ENCODE measurements at regions not wholly inside any gene's neighbourhood (a gene's known extent, or its start where the extent isn't known, plus 50 kb on each side); places are given as distances from the start of the nearest gene placed in this dataset.

DNA sequence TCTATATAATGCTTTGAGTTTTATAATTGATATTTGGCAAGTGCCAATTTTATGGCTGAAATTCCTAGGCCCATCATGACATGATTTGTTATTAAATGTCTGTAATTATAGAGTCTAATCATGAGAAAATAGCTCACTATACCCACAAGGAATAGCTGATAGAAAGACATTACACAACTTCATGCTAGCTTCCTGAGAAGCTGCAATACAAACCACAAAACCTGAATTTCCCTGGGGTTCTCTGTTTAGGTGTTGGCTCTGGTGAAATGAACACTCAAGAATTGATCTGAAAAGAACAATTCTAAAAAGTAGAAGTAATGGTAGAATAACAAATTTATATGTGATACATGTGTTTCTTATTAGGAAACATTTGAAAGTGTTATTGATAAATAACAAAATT, 169.6 kb downstream of the GASK1B start:
- H3K27ac ChIP-seq (ENCODE audit: low read depth, low read length) = no peak overlapping the region
- H4K20me1 ChIP-seq (ENCODE audit: control insufficient read depth, insufficient read depth, low read depth, low read length) = no peaks in the 10 kb centered on the region
- H3K4me1 ChIP-seq (ENCODE audit: control insufficient read depth, low read length) = no peaks in the 10 kb centered on the region
- no peak overlapping the region for H3K4me3 ChIP-seq (ENCODE audit: low read length)
- no peaks in the 10 kb centered on the region for H3K36me3 ChIP-seq (ENCODE audit: control insufficient read depth, low read length)
- H3K4me2 ChIP-seq (ENCODE audit: low read length) = no peak overlapping the region
- H3K9me3 ChIP-seq (ENCODE audit: control insufficient read depth, insufficient read depth, low read length) = no peaks in the 10 kb centered on the region
- no peaks in the 10 kb centered on the region for H3F3A ChIP-seq (ENCODE audit: control insufficient read depth, insufficient read depth)
- no peak for TF ChIP-seq EZH2phosphoT487 (IDR thresholded peaks at IDR 0.05; ENCODE audit: borderline replicate concordance, low read length)
- TF ChIP-seq, protein P1, sequence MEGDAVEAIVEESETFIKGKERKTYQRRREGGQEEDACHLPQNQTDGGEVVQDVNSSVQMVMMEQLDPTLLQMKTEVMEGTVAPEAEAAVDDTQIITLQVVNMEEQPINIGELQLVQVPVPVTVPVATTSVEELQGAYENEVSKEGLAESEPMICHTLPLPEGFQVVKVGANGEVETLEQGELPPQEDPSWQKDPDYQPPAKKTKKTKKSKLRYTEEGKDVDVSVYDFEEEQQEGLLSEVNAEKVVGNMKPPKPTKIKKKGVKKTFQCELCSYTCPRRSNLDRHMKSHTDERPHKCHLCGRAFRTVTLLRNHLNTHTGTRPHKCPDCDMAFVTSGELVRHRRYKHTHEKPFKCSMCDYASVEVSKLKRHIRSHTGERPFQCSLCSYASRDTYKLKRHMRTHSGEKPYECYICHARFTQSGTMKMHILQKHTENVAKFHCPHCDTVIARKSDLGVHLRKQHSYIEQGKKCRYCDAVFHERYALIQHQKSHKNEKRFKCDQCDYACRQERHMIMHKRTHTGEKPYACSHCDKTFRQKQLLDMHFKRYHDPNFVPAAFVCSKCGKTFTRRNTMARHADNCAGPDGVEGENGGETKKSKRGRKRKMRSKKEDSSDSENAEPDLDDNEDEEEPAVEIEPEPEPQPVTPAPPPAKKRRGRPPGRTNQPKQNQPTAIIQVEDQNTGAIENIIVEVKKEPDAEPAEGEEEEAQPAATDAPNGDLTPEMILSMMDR (IDR thresholded peaks at IDR 0.05; ENCODE audit: low read depth, low read length, poor library complexity, severe bottlenecking) = no peak
- no peaks in the 10 kb centered on the region for H3K9me2 ChIP-seq (replicated peaks; ENCODE audit: control insufficient read depth, low read length)
- H3K79me2 ChIP-seq (ENCODE audit: control insufficient read depth, low read length) = no peaks in the 10 kb centered on the region
- H3K27me3 ChIP-seq (ENCODE audit: control insufficient read depth, low read length) = no peaks in the 10 kb centered on the region

DNA sequence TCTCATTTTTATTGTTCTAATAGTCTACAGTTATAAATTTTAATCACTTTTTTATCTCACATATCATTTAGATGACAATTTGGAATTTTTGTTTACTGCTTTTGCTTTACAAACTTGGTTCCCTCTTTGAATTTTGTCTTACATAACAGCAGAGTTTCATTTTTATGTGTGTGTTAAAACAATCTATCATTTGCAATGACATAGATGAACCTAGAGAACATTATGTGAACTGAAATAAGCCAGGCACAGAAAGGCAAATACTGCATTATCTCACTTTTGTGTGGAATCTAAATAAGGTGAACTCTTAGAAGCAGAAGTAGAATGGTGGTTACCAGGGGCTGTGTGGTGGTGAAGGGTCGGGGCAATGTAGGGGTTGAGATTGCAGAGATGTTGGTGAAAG, 170.7 kb downstream of the GASK1B start:
- no peaks in the 10 kb centered on the region for H3K79me2 ChIP-seq (ENCODE audit: control insufficient read depth, low read length)
- no peak overlapping the region for H3K27ac ChIP-seq (ENCODE audit: low read depth, low read length)
- H3K27me3 ChIP-seq (ENCODE audit: control insufficient read depth, low read length) = no peaks in the 10 kb centered on the region
- no peaks in the 10 kb centered on the region for H3K36me3 ChIP-seq (ENCODE audit: control insufficient read depth, low read length)
- H3K4me2 ChIP-seq (ENCODE audit: low read length) = no peak overlapping the region
- no peaks in the 10 kb centered on the region for H3K9me3 ChIP-seq (ENCODE audit: control insufficient read depth, insufficient read depth, low read length)
- no peaks in the 10 kb centered on the region for H3F3A ChIP-seq (ENCODE audit: control insufficient read depth, insufficient read depth)
- no peaks in the 10 kb centered on the region for H3K9me2 ChIP-seq (replicated peaks; ENCODE audit: control insufficient read depth, low read length)
- H4K20me1 ChIP-seq (ENCODE audit: control insufficient read depth, insufficient read depth, low read depth, low read length) = no peaks in the 10 kb centered on the region
- no peak overlapping the region for H3K4me3 ChIP-seq (ENCODE audit: low read length)
- H3K4me1 ChIP-seq (ENCODE audit: control insufficient read depth, low read length) = no peaks in the 10 kb centered on the region
- TF ChIP-seq, protein P1 (IDR thresholded peaks at IDR 0.05; ENCODE audit: low read depth, low read length, poor library complexity, severe bottlenecking) = no peak
- TF ChIP-seq EZH2phosphoT487 (IDR thresholded peaks at IDR 0.05; ENCODE audit: borderline replicate concordance, low read length) = no peak

DNA sequence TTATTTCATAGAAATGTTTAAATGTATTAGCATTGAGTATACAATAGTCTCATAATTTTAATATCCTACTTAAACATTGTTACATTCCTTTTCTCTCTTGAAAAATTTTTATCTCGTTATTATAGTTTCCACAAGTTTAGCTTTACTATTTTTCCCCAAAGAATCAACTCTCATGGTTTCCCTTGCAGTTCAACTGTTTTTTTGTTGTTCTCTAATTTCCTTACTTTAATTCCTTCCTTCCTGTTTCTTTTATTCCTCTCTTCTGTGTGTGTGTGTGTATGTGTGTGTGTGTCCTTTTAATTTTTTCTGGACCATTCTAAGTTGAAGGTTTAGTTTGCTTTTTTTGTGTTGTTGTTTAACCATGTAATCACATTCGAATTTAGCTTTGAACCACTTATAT, 171.1 kb downstream of the GASK1B start:
- Histone ChIP-seq H3K4me2 (ENCODE audit: low read length) (no peak overlapping the region), H4K20me1 (ENCODE audit: control insufficient read depth, insufficient read depth, low read depth, low read length) (no peaks in the 10 kb centered on the region), H3K4me3 (ENCODE audit: low read length) (no peak overlapping the region), H3K9me3 (ENCODE audit: control insufficient read depth, insufficient read depth, low read length) (no peaks in the 10 kb centered on the region), H3K4me1 (ENCODE audit: control insufficient read depth, low read length) (no peaks in the 10 kb centered on the region), H3F3A (ENCODE audit: control insufficient read depth, insufficient read depth) (no peaks in the 10 kb centered on the region), H3K27me3 (ENCODE audit: control insufficient read depth, low read length) (no peaks in the 10 kb centered on the region), H3K27ac (ENCODE audit: low read depth, low read length) (no peak overlapping the region), H3K9me2 (replicated peaks; ENCODE audit: control insufficient read depth, low read length) (no peaks in the 10 kb centered on the region), H3K36me3 (ENCODE audit: control insufficient read depth, low read length) (no peaks in the 10 kb centered on the region), H3K79me2 (ENCODE audit: control insufficient read depth, low read length) (no peaks in the 10 kb centered on the region)
- no peak for TF ChIP-seq EZH2phosphoT487 (IDR thresholded peaks at IDR 0.05; ENCODE audit: borderline replicate concordance, low read length)
- TF ChIP-seq, protein P1 (IDR thresholded peaks at IDR 0.05; ENCODE audit: low read depth, low read length, poor library complexity, severe bottlenecking) = no peak

DNA sequence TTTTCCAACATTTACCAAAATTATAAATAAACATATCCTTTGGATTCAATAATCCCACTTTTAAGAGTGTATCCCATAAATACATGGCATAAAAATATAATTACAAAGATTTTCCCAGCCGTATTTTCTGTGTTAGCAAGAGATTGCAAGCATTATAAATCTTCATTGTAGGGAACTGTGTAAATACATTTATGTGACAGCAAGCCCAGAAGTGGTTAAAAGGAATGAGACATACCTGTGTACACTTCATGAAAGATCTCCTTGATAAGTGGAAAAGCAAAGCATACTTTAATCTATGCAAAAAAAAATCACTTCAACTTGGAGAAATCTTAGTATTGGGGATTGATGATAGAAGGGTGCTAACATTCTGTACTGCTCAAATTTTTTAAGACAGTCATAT, 173.1 kb downstream of the GASK1B start:
- no peaks in the 10 kb centered on the region for H4K20me1 ChIP-seq (ENCODE audit: control insufficient read depth, insufficient read depth, low read depth, low read length)
- no peaks in the 10 kb centered on the region for H3K9me3 ChIP-seq (ENCODE audit: control insufficient read depth, insufficient read depth, low read length)
- H3K4me2 ChIP-seq (ENCODE audit: low read length) = no peak overlapping the region
- TF ChIP-seq, protein P1 (IDR thresholded peaks at IDR 0.05; ENCODE audit: low read depth, low read length, poor library complexity, severe bottlenecking) = no peak
- TF ChIP-seq EZH2phosphoT487 (IDR thresholded peaks at IDR 0.05; ENCODE audit: borderline replicate concordance, low read length) = no peak
- H3K9me2 ChIP-seq (replicated peaks; ENCODE audit: control insufficient read depth, low read length) = no peaks in the 10 kb centered on the region
- no peaks in the 10 kb centered on the region for H3K4me1 ChIP-seq (ENCODE audit: control insufficient read depth, low read length)
- H3K4me3 ChIP-seq (ENCODE audit: low read length) = no peak overlapping the region
- H3K27ac ChIP-seq (ENCODE audit: low read depth, low read length) = no peak overlapping the region
- no peaks in the 10 kb centered on the region for H3K27me3 ChIP-seq (ENCODE audit: control insufficient read depth, low read length)
- no peaks in the 10 kb centered on the region for H3K36me3 ChIP-seq (ENCODE audit: control insufficient read depth, low read length)
- H3K79me2 ChIP-seq (ENCODE audit: control insufficient read depth, low read length) = no peaks in the 10 kb centered on the region
- no peaks in the 10 kb centered on the region for H3F3A ChIP-seq (ENCODE audit: control insufficient read depth, insufficient read depth)

All from DOHH2 (cell line).